ENCODE measurements at regions not wholly inside any gene's neighbourhood (a gene's known extent, or its start where the extent isn't known, plus 50 kb on each side); places are given as distances from the start of the nearest gene placed in this dataset.
"Not testable (repeated sequence)": the region's sequence is repeated elsewhere in the genome, so short reads cannot be mapped to it uniquely, and the experiment has no call there.

- no peaks in the 10 kb centered on the region for H3K36me3 Mint-ChIP-seq (ENCODE audit: low read depth)
Measured at GRCh38 chr20:53859684-53860083, 210.7 kb downstream of the BCAS1 start.

DNA sequence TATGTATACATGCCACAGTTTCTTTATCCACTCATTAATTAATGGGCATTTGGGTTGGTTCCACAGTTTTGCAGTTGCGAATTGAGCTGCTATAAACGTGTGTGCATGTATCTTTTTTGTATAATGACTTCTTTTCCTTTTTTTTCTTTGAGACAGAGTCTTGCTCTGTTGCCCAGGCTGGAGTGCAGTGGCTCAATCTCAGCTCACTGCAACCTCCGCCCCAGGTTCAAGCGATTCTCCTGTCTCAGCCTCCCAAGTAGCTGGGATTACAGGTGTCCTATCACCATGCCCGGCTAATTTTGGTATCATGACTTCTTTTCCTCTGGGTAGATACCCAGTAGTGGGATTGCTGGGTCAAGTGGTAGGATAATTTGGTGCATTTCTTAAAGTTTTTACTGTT lies 211.4 kb downstream of the BCAS1 start:
- H3K27ac Mint-ChIP-seq (ENCODE audit: unreplicated experiment); H3K9me3 Mint-ChIP-seq (ENCODE audit: low read depth); DNase-seq (ENCODE audit: low spot score); H3K4me3 Mint-ChIP-seq (ENCODE audit: unreplicated experiment); H3K4me1 Mint-ChIP-seq (ENCODE audit: low read depth); H3K36me3 Mint-ChIP-seq (ENCODE audit: low read depth); H3K27me3 Mint-ChIP-seq (ENCODE audit: low read depth): not testable (repeated sequence)

More at GRCh38 chr20:53859684-53860083, 210.7 kb downstream of the BCAS1 start:
- no peak for DNase-seq (ENCODE audit: low spot score)
- TF ChIP-seq, protein P1, sequence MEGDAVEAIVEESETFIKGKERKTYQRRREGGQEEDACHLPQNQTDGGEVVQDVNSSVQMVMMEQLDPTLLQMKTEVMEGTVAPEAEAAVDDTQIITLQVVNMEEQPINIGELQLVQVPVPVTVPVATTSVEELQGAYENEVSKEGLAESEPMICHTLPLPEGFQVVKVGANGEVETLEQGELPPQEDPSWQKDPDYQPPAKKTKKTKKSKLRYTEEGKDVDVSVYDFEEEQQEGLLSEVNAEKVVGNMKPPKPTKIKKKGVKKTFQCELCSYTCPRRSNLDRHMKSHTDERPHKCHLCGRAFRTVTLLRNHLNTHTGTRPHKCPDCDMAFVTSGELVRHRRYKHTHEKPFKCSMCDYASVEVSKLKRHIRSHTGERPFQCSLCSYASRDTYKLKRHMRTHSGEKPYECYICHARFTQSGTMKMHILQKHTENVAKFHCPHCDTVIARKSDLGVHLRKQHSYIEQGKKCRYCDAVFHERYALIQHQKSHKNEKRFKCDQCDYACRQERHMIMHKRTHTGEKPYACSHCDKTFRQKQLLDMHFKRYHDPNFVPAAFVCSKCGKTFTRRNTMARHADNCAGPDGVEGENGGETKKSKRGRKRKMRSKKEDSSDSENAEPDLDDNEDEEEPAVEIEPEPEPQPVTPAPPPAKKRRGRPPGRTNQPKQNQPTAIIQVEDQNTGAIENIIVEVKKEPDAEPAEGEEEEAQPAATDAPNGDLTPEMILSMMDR (IDR thresholded peaks at IDR 0.05), result no peak
- H3K9me3 Mint-ChIP-seq (ENCODE audit: low read depth), result no peaks in the 10 kb centered on the region
- no peak overlapping the region for H3K4me3 Mint-ChIP-seq (ENCODE audit: unreplicated experiment)
- H3K27ac Mint-ChIP-seq (ENCODE audit: unreplicated experiment), result no peak overlapping the region
- H3K4me1 Mint-ChIP-seq (ENCODE audit: low read depth), result peaks cover 8% of the 10 kb centered on the region
- H3K27me3 Mint-ChIP-seq (ENCODE audit: low read depth), result no peaks in the 10 kb centered on the region

GRCh38 chr20:53858516-53858915 lies 211.9 kb downstream of the BCAS1 start:
- DNase-seq (ENCODE audit: low spot score); H3K27ac Mint-ChIP-seq (ENCODE audit: unreplicated experiment); H3K4me3 Mint-ChIP-seq (ENCODE audit: unreplicated experiment); H3K4me1 Mint-ChIP-seq (ENCODE audit: low read depth); H3K9me3 Mint-ChIP-seq (ENCODE audit: low read depth); H3K27me3 Mint-ChIP-seq (ENCODE audit: low read depth); H3K36me3 Mint-ChIP-seq (ENCODE audit: low read depth): not testable (repeated sequence)

- Mint-ChIP-seq H3K27me3 (ENCODE audit: low read depth) (no peaks in the 10 kb centered on the region), H3K9me3 (ENCODE audit: low read depth) (no peaks in the 10 kb centered on the region), H3K36me3 (ENCODE audit: low read depth) (no peaks in the 10 kb centered on the region), H3K27ac (ENCODE audit: unreplicated experiment) (peak overlapping the region; percentile 8), H3K4me1 (ENCODE audit: low read depth) (no peaks in the 10 kb centered on the region), H3K4me3 (ENCODE audit: unreplicated experiment) (no peak overlapping the region)
- TF ChIP-seq, protein P1 (IDR thresholded peaks at IDR 0.05), result no peak
- DNase-seq (ENCODE audit: low spot score), result no peak
Measured at GRCh38 chr20:53857723-53858236, 212.6 kb downstream of the BCAS1 start.

DNA sequence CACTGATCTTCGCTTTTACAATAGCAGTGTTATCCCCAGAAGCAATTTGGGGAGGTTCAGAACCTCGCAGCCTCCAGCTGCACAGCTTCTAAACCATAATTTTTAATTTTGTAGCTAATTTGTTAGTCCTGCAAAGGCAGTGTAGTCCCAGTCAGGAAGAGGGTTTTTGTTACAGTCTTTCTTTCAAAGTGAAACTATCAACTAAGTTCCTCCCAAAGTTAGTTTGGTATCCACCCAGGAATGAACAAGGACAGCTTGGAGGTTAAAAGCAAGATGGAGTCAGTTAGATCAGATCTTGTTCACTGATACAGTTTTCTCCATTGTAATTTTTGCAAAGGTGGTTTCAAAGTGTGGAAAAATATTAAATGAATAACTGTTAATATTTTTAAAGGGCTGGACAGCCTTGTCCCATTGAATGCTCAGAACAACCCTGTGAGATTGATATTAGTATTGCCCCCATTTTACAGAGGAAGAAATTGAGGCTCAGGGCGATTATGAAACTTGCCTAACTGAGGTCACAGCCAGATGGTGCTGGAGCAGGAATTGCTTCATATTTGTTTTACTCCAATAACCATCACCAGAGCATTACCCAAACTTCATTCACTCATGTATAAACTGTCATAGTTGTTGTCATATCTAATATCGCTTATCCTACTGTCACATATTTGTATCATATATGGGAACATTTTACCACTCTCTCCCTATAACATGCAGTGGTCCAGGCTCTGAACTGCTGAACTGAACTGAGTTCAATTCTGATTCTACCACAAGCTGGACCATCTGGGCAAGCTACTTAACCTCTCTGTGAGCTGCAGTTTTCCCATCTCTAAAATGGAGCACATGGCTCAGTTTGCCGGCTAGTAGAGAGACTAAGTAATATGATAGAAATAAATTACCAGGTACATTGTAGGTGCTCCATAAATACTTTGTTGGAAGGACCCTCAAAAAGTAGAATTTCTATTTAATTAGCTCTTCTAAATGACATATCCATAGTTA lies 213.8 kb downstream of the BCAS1 start:
- H3K9me3 Mint-ChIP-seq (ENCODE audit: low read depth), result no peaks in the 10 kb centered on the region
- TF ChIP-seq, protein P1 (IDR thresholded peaks at IDR 0.05), result no peak
- DNase-seq (ENCODE audit: low spot score), result no peak
- H3K36me3 Mint-ChIP-seq (ENCODE audit: low read depth), result no peaks in the 10 kb centered on the region
- no peaks in the 10 kb centered on the region for H3K27me3 Mint-ChIP-seq (ENCODE audit: low read depth)
- H3K27ac Mint-ChIP-seq (ENCODE audit: unreplicated experiment), result no peak overlapping the region
- H3K4me1 Mint-ChIP-seq (ENCODE audit: low read depth), result peaks cover 5% of the 10 kb centered on the region
- no peak overlapping the region for H3K4me3 Mint-ChIP-seq (ENCODE audit: unreplicated experiment)

DNA sequence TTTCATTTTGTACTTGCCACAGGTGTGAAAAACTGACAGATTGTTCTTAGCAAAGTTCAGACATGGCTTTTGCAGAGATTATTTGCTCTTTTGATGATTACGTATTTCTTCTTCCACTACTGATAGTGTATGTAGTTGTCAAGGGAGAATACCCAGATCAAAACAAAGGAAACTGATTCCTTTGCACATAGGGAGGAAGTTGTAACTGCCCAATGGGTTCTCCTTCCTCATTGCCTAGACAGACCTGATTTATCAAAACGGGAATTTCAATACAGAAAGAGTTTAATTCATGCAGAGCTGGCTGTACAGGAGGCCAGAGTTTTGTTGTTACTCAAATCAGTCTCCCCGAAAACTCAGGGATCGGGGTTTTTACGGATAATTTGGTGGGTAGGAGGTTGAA lies 214.7 kb downstream of the BCAS1 start:
- TF ChIP-seq, protein P1 (IDR thresholded peaks at IDR 0.05), result no peak
- H3K27ac Mint-ChIP-seq (ENCODE audit: unreplicated experiment), result no peak overlapping the region
- no peaks in the 10 kb centered on the region for H3K36me3 Mint-ChIP-seq (ENCODE audit: low read depth)
- no peaks in the 10 kb centered on the region for H3K27me3 Mint-ChIP-seq (ENCODE audit: low read depth)
- DNase-seq (ENCODE audit: low spot score), result no peak
- H3K4me3 Mint-ChIP-seq (ENCODE audit: unreplicated experiment), result no peak overlapping the region
- peaks cover 7% of the 10 kb centered on the region for H3K4me1 Mint-ChIP-seq (ENCODE audit: low read depth)
- no peaks in the 10 kb centered on the region for H3K9me3 Mint-ChIP-seq (ENCODE audit: low read depth)

DNA sequence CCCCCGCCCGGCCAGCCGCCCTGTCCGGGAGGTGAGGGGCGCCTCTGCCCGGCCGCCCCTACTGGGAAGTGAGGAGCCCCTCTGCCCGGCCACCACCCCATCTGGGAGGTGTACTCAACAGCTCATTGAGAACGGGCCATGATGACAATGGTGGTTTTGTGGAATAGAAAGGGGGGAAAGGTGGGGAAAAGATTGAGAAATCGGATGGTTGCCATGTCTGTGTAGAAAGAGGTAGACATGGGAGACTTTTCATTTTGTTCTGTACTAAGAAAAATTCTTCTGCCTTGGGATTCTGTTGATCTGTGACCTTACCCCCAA lies 215.8 kb downstream of the BCAS1 start:
- H3K9me3 Mint-ChIP-seq (ENCODE audit: low read depth); DNase-seq (ENCODE audit: low spot score); H3K4me3 Mint-ChIP-seq (ENCODE audit: unreplicated experiment); H3K4me1 Mint-ChIP-seq (ENCODE audit: low read depth); H3K27ac Mint-ChIP-seq (ENCODE audit: unreplicated experiment); H3K27me3 Mint-ChIP-seq (ENCODE audit: low read depth); H3K36me3 Mint-ChIP-seq (ENCODE audit: low read depth): not testable (repeated sequence)
